ENCODE measurements at regions not wholly inside any gene's neighbourhood (a gene's known extent, or its start where the extent isn't known, plus 50 kb on each side); places are given as distances from the start of the nearest gene placed in this dataset.

- no peak overlapping the region for H3K4me3 ChIP-seq (ENCODE audit: low read depth, low read length)
- TF ChIP-seq MAX (IDR thresholded peaks at IDR 0.05; ENCODE audit: low read depth, low read length) = no peak
- TF ChIP-seq, protein P1, sequence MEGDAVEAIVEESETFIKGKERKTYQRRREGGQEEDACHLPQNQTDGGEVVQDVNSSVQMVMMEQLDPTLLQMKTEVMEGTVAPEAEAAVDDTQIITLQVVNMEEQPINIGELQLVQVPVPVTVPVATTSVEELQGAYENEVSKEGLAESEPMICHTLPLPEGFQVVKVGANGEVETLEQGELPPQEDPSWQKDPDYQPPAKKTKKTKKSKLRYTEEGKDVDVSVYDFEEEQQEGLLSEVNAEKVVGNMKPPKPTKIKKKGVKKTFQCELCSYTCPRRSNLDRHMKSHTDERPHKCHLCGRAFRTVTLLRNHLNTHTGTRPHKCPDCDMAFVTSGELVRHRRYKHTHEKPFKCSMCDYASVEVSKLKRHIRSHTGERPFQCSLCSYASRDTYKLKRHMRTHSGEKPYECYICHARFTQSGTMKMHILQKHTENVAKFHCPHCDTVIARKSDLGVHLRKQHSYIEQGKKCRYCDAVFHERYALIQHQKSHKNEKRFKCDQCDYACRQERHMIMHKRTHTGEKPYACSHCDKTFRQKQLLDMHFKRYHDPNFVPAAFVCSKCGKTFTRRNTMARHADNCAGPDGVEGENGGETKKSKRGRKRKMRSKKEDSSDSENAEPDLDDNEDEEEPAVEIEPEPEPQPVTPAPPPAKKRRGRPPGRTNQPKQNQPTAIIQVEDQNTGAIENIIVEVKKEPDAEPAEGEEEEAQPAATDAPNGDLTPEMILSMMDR (IDR thresholded peaks at IDR 0.05; ENCODE audit: low read depth, low read length) = no peak
- TF ChIP-seq POLR2A (IDR thresholded peaks at IDR 0.05; ENCODE audit: extremely low read depth, insufficient read length) = no peak
- TF ChIP-seq MYC (IDR thresholded peaks at IDR 0.05; ENCODE audit: low read depth, low read length) = no peak
- DNase-seq (ENCODE audit: low read depth) = no peak
Observed at GRCh38 chr5:120260651-120261050, 203.4 kb upstream of the PRR16 start.

- no peak for TF ChIP-seq MAX (IDR thresholded peaks at IDR 0.05; ENCODE audit: low read depth, low read length)
- TF ChIP-seq, protein P1 (IDR thresholded peaks at IDR 0.05; ENCODE audit: low read depth, low read length) = no peak
- no peak for TF ChIP-seq POLR2A (IDR thresholded peaks at IDR 0.05; ENCODE audit: extremely low read depth, insufficient read length)
- H3K4me3 ChIP-seq (ENCODE audit: low read depth, low read length) = no peak overlapping the region
- no peak for DNase-seq (ENCODE audit: low read depth)
Observed at GRCh38 chr5:120270498-120270897, 193.6 kb upstream of the PRR16 start.

DNA sequence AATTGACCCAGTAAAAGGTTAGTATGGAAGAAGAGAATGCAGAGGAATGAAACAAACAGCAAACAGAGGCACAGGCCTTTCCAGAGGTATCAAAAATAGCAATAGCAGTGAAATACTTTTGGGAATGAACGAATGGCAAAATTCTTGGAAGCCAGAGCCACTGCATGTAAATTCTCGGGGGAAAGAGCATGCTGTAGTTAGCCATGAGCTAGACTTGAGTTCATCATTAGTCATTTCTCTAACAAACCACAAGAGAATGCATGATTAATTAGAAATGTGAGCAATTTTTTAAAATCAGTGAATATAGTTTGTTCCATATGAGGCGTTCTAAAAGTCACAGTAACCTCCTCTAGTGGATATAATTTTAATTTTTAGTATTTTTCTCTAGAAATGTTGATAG, 170.3 kb upstream of the PRR16 start:
- H3K4me3 ChIP-seq (ENCODE audit: low read depth, low read length) = no peak overlapping the region
- no peak for DNase-seq (ENCODE audit: low read depth)
- no peak for TF ChIP-seq MYC (IDR thresholded peaks at IDR 0.05; ENCODE audit: low read depth, low read length)
- TF ChIP-seq MAX (IDR thresholded peaks at IDR 0.05; ENCODE audit: low read depth, low read length) = no peak
- TF ChIP-seq, protein P1 (IDR thresholded peaks at IDR 0.05; ENCODE audit: low read depth, low read length) = no peak
- no peak for TF ChIP-seq POLR2A (IDR thresholded peaks at IDR 0.05; ENCODE audit: extremely low read depth, insufficient read length)

GRCh38 chr5:120297616-120298015, 166.5 kb upstream of the PRR16 start:
- no peak for TF ChIP-seq MAX (IDR thresholded peaks at IDR 0.05; ENCODE audit: low read depth, low read length)
- TF ChIP-seq, protein P1 (IDR thresholded peaks at IDR 0.05; ENCODE audit: low read depth, low read length) = no peak
- no peak for TF ChIP-seq MYC (IDR thresholded peaks at IDR 0.05; ENCODE audit: low read depth, low read length)
- no peak for TF ChIP-seq POLR2A (IDR thresholded peaks at IDR 0.05; ENCODE audit: extremely low read depth, insufficient read length)
- no peak for DNase-seq (ENCODE audit: low read depth)
- H3K4me3 ChIP-seq (ENCODE audit: low read depth, low read length) = no peak overlapping the region

GRCh38 chr5:120298981-120299380, 165.1 kb upstream of the PRR16 start:
- no peak overlapping the region for H3K4me3 ChIP-seq (ENCODE audit: low read depth, low read length)
- no peak for TF ChIP-seq MAX (IDR thresholded peaks at IDR 0.05; ENCODE audit: low read depth, low read length)
- TF ChIP-seq MYC (IDR thresholded peaks at IDR 0.05; ENCODE audit: low read depth, low read length) = no peak
- TF ChIP-seq, protein P1 (IDR thresholded peaks at IDR 0.05; ENCODE audit: low read depth, low read length) = no peak
- TF ChIP-seq POLR2A (IDR thresholded peaks at IDR 0.05; ENCODE audit: extremely low read depth, insufficient read length) = no peak
- no peak for DNase-seq (ENCODE audit: low read depth)

GRCh38 chr5:120304663-120305062, 159.4 kb upstream of the PRR16 start:
- no peak for DNase-seq (ENCODE audit: low read depth)

More at GRCh38 chr5:120304663-120305062, 159.4 kb upstream of the PRR16 start:
- no peak overlapping the region for H3K4me3 ChIP-seq (ENCODE audit: low read depth, low read length)
- TF ChIP-seq, protein P1 (IDR thresholded peaks at IDR 0.05; ENCODE audit: low read depth, low read length) = no peak
- no peak for TF ChIP-seq MAX (IDR thresholded peaks at IDR 0.05; ENCODE audit: low read depth, low read length)
- TF ChIP-seq MYC (IDR thresholded peaks at IDR 0.05; ENCODE audit: low read depth, low read length) = no peak
- TF ChIP-seq POLR2A (IDR thresholded peaks at IDR 0.05; ENCODE audit: extremely low read depth, insufficient read length) = no peak

Data from NB4 (cell line).